Neural cell (in vitro differentiated cells): ENCODE measurements at regions not wholly inside any gene's neighbourhood (a gene's known extent, or its start where the extent isn't known, plus 50 kb on each side); places are given as distances from the start of the nearest gene placed in this dataset.

Experiments
- H2AFZ ChIP-seq: fragments of 200-600, 300-800 bp; sonication (generic), shearing (Covaris generic); 2 replicates; pipeline ENCODE4 v1.6.0; 2014; ENCODE audit warnings: low read depth, mild to moderate bottlenecking, antibody characterized with exemption, low read length, moderate library complexity
- H3F3A ChIP-seq: fragments of 200-600 bp; shearing (Covaris generic); 2 replicates; pipeline ENCODE4 v1.6.1; 2016; ENCODE audit warnings: mild to moderate bottlenecking, moderate library complexity, mixed read lengths, antibody characterized with exemption, low read length; ENCODE audit not compliant: insufficient read depth, poor library complexity, severe bottlenecking
- H3K27ac ChIP-seq: fragments of 200-600, 300-800 bp; sonication (generic), shearing (Covaris generic); 2 replicates; pipeline ENCODE4 v1.5.1; 2014; ENCODE audit warnings: mild to moderate bottlenecking, low read length, moderate library complexity
- H3K27me3 ChIP-seq: fragments of 300-800, 200-600 bp; sonication (generic), shearing (Covaris generic); 2 replicates; pipeline ENCODE4 v1.6.0; 2014; ENCODE audit warnings: mild to moderate bottlenecking, low read depth, low read length, moderate library complexity; ENCODE audit not compliant: insufficient read depth
- H3K36me3 ChIP-seq: fragments of 300-800, 200-600 bp; sonication (generic), shearing (Covaris generic); 2 replicates; pipeline ENCODE4 v1.5.1; 2014; ENCODE audit warnings: mild to moderate bottlenecking, antibody characterized with exemption, low read length, moderate library complexity; ENCODE audit not compliant: insufficient read depth
- H3K4me2 ChIP-seq: fragments of 300-800, 200-600 bp; sonication (generic), shearing (Covaris generic); 2 replicates; pipeline ENCODE4 v1.6.0; 2014; ENCODE audit warnings: mild to moderate bottlenecking, low read length
- H3K4me3 ChIP-seq: fragments of 300-800, 200-600 bp; sonication (generic), shearing (Covaris generic); 2 replicates; pipeline ENCODE4 v1.5.1; 2014; ENCODE audit warnings: mild to moderate bottlenecking, low read length, moderate library complexity
- H3K79me2 ChIP-seq: fragments of 200-600 bp; shearing (Covaris generic); replicated peaks from 2 replicates; pipeline ENCODE4 v1.6.0; 2014; ENCODE audit warnings: mild to moderate bottlenecking, low read length, moderate library complexity; ENCODE audit not compliant: insufficient read depth
- H3K9ac ChIP-seq: fragments of 300-800, 200-600 bp; sonication (generic), shearing (Covaris generic); 2 replicates; pipeline ENCODE4 v1.6.1; 2016; ENCODE audit warnings: mild to moderate bottlenecking, low read length, mixed read lengths
- H3K9me2 ChIP-seq: fragments of 200-600 bp; shearing (Covaris generic); 2 replicates; pipeline ENCODE4 v1.6.1; 2016; ENCODE audit warnings: mild to moderate bottlenecking, low read length, mixed read lengths; ENCODE audit not compliant: insufficient read depth
- H3K9me3 ChIP-seq: fragments of 200-600, 300-800 bp; sonication (generic), shearing (Covaris generic); 2 replicates; pipeline ENCODE4 v1.6.1; 2016; ENCODE audit warnings: mild to moderate bottlenecking, mixed run types, low read length, moderate library complexity, mixed read lengths
- H4K20me1 ChIP-seq: fragments of 200-600 bp; shearing (Covaris generic); 2 replicates; pipeline ENCODE4 v1.6.1; 2016; ENCODE audit warnings: mild to moderate bottlenecking, mixed run types; ENCODE audit not compliant: insufficient read depth
- EP300 ChIP-seq: fragments of 450-650 bp; conservative IDR thresholded peaks from 2 replicates; pipeline ENCODE4 v1.6.1; 2014; ENCODE audit warnings: antibody characterized with exemption, mild to moderate bottlenecking, moderate library complexity; ENCODE audit not compliant: poor library complexity, severe bottlenecking
- EZH2 ChIP-seq: fragments of 200-600, 300-800 bp; shearing (Covaris generic), sonication (generic); IDR thresholded peaks from 2 replicates; pipeline ENCODE4 v1.6.1; 2014; ENCODE audit warnings: antibody characterized with exemption, low read length, borderline replicate concordance, mild to moderate bottlenecking; ENCODE audit not compliant: insufficient read depth, poor library complexity, severe bottlenecking
- MXI1 ChIP-seq: fragments of 450-650 bp; conservative IDR thresholded peaks from 2 replicates; pipeline ENCODE4 v1.6.1; 2014; ENCODE audit warnings: antibody characterized with exemption, mild to moderate bottlenecking; ENCODE audit not compliant: poor library complexity, severe bottlenecking
- POLR2AphosphoS5 ChIP-seq: IDR thresholded peaks from 2 replicates; pipeline ENCODE4 v1.6.1; 2012
- RAD21 ChIP-seq: fragments of 450-650 bp; conservative IDR thresholded peaks from 2 replicates; pipeline ENCODE4 v1.6.1; 2014; ENCODE audit warnings: antibody characterized with exemption, mild to moderate bottlenecking, moderate library complexity
- REST ChIP-seq: IDR thresholded peaks from 2 replicates; pipeline ENCODE4 v1.6.1; 2012; ENCODE audit warnings: borderline replicate concordance
- SMC3 ChIP-seq: fragments of 450-650 bp; conservative IDR thresholded peaks from 2 replicates; pipeline ENCODE4 v1.6.1; 2014; ENCODE audit warnings: antibody characterized with exemption, mild to moderate bottlenecking, moderate library complexity; ENCODE audit not compliant: poor library complexity
- TAF1 ChIP-seq: IDR thresholded peaks from 2 replicates; pipeline ENCODE4 v1.6.1; 2012; ENCODE audit warnings: low read depth
- TF ChIP-seq, protein P1 (sequence below): fragments of 450-650 bp; IDR thresholded peaks from 2 replicates; pipeline ENCODE4 v1.5.1; 2014; ENCODE audit warnings: antibody characterized with exemption, mild to moderate bottlenecking, moderate library complexity; ENCODE audit not compliant: poor library complexity, severe bottlenecking

- Histone ChIP-seq H4K20me1 (no peaks in the 10 kb centered on the region), H3K9me2 (no peaks in the 10 kb centered on the region), H3K27me3 (no peaks in the 10 kb centered on the region), H3F3A (no peaks in the 10 kb centered on the region), H3K9me3 (no peaks in the 10 kb centered on the region), H3K4me2 (no peak overlapping the region), H3K27ac (no peak overlapping the region), H2AFZ (no peak overlapping the region), H3K9ac (no peak overlapping the region), H3K4me3 (no peak overlapping the region), H3K79me2 (no peaks in the 10 kb centered on the region), H3K36me3 (no peaks in the 10 kb centered on the region)
- TF ChIP-seq EZH2 (no peak), RAD21 (no peak), MXI1 (no peak), SMC3 (no peak), REST (no peak), TAF1 (no peak), POLR2AphosphoS5 (no peak), EP300 (no peak)
- TF ChIP-seq, protein P1, sequence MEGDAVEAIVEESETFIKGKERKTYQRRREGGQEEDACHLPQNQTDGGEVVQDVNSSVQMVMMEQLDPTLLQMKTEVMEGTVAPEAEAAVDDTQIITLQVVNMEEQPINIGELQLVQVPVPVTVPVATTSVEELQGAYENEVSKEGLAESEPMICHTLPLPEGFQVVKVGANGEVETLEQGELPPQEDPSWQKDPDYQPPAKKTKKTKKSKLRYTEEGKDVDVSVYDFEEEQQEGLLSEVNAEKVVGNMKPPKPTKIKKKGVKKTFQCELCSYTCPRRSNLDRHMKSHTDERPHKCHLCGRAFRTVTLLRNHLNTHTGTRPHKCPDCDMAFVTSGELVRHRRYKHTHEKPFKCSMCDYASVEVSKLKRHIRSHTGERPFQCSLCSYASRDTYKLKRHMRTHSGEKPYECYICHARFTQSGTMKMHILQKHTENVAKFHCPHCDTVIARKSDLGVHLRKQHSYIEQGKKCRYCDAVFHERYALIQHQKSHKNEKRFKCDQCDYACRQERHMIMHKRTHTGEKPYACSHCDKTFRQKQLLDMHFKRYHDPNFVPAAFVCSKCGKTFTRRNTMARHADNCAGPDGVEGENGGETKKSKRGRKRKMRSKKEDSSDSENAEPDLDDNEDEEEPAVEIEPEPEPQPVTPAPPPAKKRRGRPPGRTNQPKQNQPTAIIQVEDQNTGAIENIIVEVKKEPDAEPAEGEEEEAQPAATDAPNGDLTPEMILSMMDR: no peak
These were observed 380.0 kb downstream of the ATP23 start for GRCh38 chr12:58321414-58321813.

GRCh38 chr12:58323676-58324075 lies 382.3 kb downstream of the ATP23 start:
- Histone ChIP-seq H3K9me2 (no peaks in the 10 kb centered on the region), H4K20me1 (no peaks in the 10 kb centered on the region), H3K27ac (no peak overlapping the region), H3K79me2 (no peaks in the 10 kb centered on the region), H3F3A (no peaks in the 10 kb centered on the region), H3K4me3 (no peak overlapping the region), H3K4me2 (no peak overlapping the region), H3K36me3 (no peaks in the 10 kb centered on the region), H3K9ac (no peak overlapping the region), H2AFZ (no peak overlapping the region), H3K27me3 (no peaks in the 10 kb centered on the region), H3K9me3 (no peaks in the 10 kb centered on the region)
- no peak for TF ChIP-seq MXI1
- no peak for TF ChIP-seq TAF1
- TF ChIP-seq EZH2: no peak
- no peak for TF ChIP-seq EP300
- no peak for TF ChIP-seq REST
- no peak for TF ChIP-seq POLR2AphosphoS5
- TF ChIP-seq RAD21: no peak
- no peak for TF ChIP-seq SMC3
- TF ChIP-seq, protein P1: no peak
